Peyer's patch (tissue), 4 donors: ENCODE measurements at regions not wholly inside any gene's neighbourhood (a gene's known extent, or its start where the extent isn't known, plus 50 kb on each side); places are given as distances from the start of the nearest gene placed in this dataset.

Experiments used
- CTCF ChIP-seq, 6 experiments: fragments of 450-650 bp in 4 of 6; fragments of 200-600 bp in 2 of 6; sonication (generic) in 1 of 6; IDR thresholded peaks; one replicate each; pipeline ENCODE4 v1.5.1; 2017 to 2019; ENCODE audit warnings: antibody characterized with exemption in 6 of 6, mild to moderate bottlenecking in 3 of 6, moderate library complexity in 1 of 6
- POLR2A ChIP-seq, 2 donors: fragments of 450-650 bp; IDR thresholded peaks; one replicate each; pipeline ENCODE4 v1.5.1; 2017; ENCODE audit warnings: antibody characterized with exemption in 2 of 2, mild to moderate bottlenecking in 2 of 2, moderate library complexity in 2 of 2

- no peak for TF ChIP-seq CTCF (IDR thresholded peaks at IDR 0.05)
- no peak for TF ChIP-seq POLR2A (IDR thresholded peaks at IDR 0.05)
Measured at GRCh38 chr2:224264259-224264658, 137.6 kb downstream of the FAM124B start.
